ENCODE measurements at regions not wholly inside any gene's neighbourhood (a gene's known extent, or its start where the extent isn't known, plus 50 kb on each side); places are given as distances from the start of the nearest gene placed in this dataset.

- no peak for DNase-seq
These were observed 53.9 kb downstream of the FOXL1 start for GRCh38 chr16:86632206-86632605.

GRCh38 chr16:86632944-86633343 lies 54.6 kb downstream of the FOXL1 start:
- no peak for DNase-seq

- DNase-seq = peak; percentile 59
These were observed 55.9 kb downstream of the FOXL1 start for GRCh38 chr16:86634292-86634691.

GRCh38 chr16:86635176-86635876 lies 57.0 kb downstream of the FOXL1 start:
- DNase-seq = peak; percentile 85

- no peak for DNase-seq
These were observed 57.6 kb downstream of the FOXL1 start for GRCh38 chr16:86635926-86636325.

GRCh38 chr16:86637744-86638143 lies 59.4 kb downstream of the FOXL1 start:
- DNase-seq = no peak

GRCh38 chr16:86638642-86639041 lies 60.3 kb downstream of the FOXL1 start:
- no peak for DNase-seq

GRCh38 chr16:86639354-86639753 lies 61.0 kb downstream of the FOXL1 start:
- DNase-seq = no peak

GRCh38 chr16:86640265-86640843 lies 62.0 kb downstream of the FOXL1 start:
- peak; percentile 29 for DNase-seq

GRCh38 chr16:86642087-86642486 lies 63.7 kb downstream of the FOXL1 start:
- DNase-seq = no peak

GRCh38 chr16:86643671-86644070 lies 65.3 kb downstream of the FOXL1 start:
- DNase-seq = no peak

GRCh38 chr16:86647561-86647960 lies 69.2 kb downstream of the FOXL1 start:
- DNase-seq = no peak

- no peak for DNase-seq
These were observed 71.5 kb downstream of the FOXL1 start for GRCh38 chr16:86649875-86650274.

- no peak for DNase-seq
These were observed 72.8 kb downstream of the FOXL1 start for GRCh38 chr16:86651013-86651627.

GRCh38 chr16:86651823-86652222 lies 73.5 kb downstream of the FOXL1 start:
- peak; percentile 86 for DNase-seq

- peak; percentile 86 for DNase-seq
These were observed 75.1 kb downstream of the FOXL1 start for GRCh38 chr16:86653285-86654006.

- DNase-seq = no peak
These were observed 79.6 kb downstream of the FOXL1 start for GRCh38 chr16:86657972-86658371.

- DNase-seq = no peak
These were observed 82.3 kb downstream of the FOXL1 start for GRCh38 chr16:86660623-86661022.

GRCh38 chr16:86661706-86662105 lies 83.4 kb downstream of the FOXL1 start:
- no peak for DNase-seq

- peak; percentile 37 for DNase-seq
These were observed 83.8 kb downstream of the FOXL1 start for GRCh38 chr16:86662195-86662594.

- DNase-seq = no peak
These were observed 84.4 kb downstream of the FOXL1 start for GRCh38 chr16:86662740-86663139.

GRCh38 chr16:86663685-86664521 lies 85.6 kb downstream of the FOXL1 start:
- DNase-seq = peak; percentile 56

Measured in fibroblast of skin of scalp (primary cell).